ENCODE measurements at regions not wholly inside any gene's neighbourhood (a gene's known extent, or its start where the extent isn't known, plus 50 kb on each side); places are given as distances from the start of the nearest gene placed in this dataset.

DNA sequence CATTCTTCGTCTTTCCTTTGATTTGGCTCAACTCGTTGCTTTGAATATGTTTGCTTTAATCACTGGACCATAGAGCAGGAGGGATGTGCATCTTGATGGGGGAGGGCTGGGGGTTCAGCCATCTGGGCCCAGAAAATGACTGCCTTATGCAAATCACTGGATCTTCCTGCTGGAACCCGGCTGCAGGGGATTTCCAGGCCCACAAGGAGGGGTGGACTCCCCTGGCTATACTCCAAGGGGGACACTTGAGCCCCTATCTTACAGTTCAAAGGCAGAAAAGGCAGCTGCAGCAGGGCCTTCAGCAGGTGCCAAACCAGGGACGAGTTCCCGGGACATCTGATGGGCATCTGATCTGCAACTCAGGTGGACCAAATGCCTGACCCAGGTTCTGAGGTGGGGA is 122.5 kb downstream of the DICER1 start:
- DNase-seq (ENCODE audit: low read depth), result no peak

DNA sequence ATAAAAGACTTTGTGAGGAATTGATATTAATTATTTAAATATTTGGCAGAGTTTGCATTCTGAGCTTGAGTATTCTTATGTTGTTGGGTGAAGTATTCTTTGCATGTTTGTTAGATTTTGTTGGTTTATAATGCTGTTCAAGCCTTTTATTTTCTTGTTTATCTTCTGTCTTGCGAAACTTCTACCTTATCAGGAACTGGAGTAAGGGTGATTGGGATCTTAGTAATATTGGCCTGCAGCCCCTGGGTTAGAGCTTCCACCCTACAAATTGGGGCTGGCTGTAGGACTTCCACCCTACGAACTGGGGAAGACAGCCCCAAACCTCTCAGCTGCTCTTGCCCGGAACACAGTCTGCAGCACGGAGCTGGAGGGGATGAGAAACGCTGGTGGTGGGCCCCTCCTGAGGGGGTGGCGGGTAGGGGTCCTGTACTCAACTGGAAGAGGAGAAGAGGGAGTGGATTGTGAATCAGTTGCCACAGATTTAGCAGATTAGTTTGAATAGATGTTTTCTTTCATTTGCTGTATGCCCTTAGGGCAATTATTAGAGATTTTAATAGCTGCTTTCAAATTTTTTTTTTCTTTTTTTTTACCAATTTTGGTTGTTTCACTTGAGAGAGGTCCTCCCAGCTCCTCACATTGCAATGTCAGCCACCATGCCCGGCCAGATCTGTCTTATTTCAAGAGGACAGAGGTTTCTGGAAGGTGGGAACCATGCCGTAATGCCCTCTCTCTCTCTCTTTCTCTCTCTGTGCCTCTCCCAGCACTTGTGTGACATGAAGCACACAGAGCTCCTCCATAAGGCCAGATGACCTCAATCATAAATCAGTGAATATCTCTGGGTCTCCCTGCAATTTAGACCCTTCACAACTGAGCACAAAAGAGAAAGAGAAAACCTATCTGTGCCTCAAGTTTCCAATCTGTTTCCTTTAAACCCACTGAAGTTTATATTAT is 123.4 kb downstream of the DICER1 start:
- no peak for DNase-seq (ENCODE audit: low read depth)

DNA sequence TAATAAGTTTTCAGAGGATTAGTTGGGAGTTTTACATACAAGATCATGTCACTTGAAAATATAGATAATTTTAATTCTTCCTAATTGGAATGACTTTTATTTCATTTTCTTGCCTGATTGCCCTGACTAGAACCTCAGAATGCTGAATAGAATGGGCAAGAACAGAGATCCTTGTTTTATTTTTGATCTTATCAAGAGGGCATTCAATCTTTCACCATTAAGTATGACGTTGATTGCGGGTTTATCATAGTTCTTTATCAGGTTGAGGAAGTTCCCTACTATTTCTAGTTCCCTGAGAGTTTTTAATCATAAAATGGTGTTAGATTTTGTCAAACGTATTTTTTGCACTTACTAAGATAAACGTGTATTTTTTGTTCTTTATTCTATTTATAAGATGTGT is 124.3 kb downstream of the DICER1 start:
- no peak for DNase-seq (ENCODE audit: low read depth)

DNA sequence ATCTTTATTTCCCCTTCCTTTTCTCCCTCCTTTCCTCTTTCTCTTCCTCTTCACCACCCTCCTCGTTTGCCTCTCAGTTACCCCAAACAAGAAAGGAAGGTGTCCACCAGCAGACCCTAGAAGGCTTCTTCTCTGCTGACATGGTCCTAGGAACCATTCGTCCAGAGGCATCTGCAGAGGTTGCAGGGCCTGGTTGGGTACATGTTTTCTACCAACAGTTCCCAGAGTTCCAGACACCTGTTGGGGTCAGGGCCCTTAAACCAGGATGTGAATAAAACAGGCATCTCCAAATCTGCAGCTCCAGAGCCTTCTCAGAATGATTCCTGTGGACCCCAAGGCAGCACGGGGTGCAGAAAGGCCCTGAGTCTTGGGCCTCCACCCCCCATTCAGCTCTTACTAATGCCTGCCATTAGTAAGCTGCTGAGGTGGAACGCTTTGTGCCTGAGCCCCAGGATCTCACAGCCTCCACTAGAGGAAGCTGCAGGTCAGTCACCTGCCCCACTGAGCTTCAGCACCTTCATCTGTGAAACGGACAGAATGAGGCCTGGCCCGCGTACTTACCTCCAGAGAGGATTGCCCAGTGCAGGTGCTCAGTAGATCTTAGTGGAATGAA is 130.4 kb downstream of the DICER1 start:
- no peak for DNase-seq (ENCODE audit: low read depth)

DNA sequence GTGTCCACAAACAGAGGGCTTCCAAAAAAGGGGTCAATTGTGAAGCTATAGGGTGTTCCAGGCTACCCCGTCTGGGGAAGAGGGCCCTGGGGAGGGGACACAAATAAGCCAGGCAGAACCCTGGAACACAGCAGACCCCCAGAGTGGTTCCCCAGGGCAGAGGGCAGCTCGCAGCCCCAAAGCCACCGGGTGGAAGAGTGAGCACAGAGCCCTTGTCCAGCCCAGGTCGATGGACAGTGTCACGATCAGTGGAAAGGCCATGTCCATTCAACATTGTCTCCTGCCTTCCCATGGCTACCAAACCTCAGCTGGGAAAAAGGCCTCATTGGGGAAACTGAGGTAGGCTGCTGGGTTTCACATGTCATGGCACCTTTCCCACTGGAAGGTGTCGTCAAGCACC is 131.4 kb downstream of the DICER1 start:
- no peak for DNase-seq (ENCODE audit: low read depth)

DNA sequence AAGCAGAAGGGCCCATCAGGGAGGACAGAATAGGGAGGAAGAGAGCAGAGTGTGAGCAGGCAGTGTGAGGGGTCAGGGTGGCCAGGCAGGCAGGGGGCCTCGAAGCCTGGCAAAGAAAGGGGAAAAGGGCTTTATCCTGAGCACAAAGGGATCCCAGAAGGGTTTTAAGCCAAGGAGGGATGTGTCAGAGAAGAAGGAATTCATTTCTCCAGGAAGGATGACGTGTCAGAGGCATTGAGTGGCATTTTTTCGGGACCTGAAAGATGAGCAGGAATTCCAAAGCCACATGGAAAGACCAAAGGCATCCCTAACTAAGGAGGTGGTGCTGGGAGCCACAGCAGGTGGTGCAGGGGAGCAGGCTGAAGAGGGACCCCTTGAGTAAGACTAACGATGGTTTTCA is 132.1 kb downstream of the DICER1 start:
- peak; percentile 16 for DNase-seq (ENCODE audit: low read depth)

DNA sequence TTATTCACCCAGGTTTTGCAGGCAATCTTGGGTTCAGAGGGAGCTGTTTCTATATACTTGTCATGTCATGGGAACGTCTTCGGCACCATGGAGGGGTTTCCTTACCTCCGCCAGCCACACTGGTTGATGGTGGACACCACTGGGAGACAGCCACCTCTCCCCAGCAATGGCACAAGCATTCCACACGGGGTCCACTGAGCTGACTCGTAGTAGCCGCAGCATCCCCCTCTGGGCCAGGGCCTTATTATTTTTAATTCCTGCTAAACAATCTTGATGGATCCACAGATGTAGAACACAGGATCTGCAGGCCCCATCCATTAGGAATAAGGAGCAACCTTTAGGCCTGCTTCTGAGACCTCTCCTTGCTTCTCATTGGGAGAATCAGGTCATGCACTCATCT is 132.9 kb downstream of the DICER1 start:
- DNase-seq (ENCODE audit: low read depth), result no peak

DNA sequence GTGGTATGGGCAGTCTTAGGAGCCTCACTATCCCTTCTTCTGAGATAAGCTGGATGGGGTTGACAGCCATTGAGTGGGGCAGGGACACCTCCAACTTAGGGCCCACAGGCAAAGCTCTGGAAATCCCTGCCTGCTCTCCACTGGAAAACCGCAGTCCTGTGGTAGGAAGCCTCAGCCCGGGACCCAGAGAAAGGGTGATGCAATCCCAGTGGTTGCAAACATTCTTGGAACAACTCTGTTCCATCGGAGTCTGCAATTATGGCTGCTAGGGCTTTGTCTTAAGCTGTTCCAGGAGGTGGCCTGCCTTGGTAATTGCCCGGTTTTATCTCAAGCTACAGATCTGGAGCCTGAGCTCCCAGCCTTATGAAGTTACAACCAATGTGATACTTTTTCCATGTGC is 133.4 kb downstream of the DICER1 start:
- DNase-seq (ENCODE audit: low read depth), result peak; percentile 50

DNA sequence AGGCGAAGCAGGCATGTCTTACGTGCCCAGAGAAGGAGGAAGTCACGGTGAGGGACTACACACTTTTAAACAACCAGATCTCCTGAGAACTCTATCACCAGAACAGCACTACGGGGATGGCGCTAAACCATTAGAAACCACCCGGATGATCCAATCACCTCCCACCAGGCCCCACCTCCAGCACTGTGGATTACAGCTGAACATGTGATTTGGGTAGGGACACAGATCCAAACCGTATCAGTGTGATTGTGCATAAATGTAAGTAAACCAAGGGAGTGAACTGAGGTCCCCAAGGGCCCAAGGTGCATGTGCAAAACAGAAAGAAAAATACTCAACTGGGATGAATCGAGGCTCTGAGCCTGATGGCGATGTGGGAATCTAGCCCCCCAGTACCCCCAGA is 134.2 kb downstream of the DICER1 start:
- DNase-seq (ENCODE audit: low read depth), result no peak

DNA sequence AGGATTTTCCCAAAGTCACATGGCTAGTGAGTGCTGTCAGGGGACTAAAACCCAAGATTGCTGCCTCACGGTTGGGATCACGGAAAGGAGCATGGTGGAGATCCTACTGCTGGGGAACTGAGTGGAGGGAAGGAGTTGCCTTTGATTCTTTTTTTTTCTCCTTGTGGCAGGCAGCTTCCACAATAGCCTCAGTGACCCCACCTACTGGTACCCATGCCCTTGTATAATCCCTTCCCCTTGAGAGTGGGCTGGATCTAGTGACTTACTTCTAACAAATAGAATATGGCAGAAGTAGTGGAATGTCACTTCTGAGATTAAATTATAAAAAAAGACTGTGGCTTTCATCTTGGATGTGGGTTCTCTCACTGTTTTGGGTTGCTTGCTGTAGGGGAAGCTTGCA is 135.7 kb downstream of the DICER1 start:
- no peak for DNase-seq (ENCODE audit: low read depth)

DNA sequence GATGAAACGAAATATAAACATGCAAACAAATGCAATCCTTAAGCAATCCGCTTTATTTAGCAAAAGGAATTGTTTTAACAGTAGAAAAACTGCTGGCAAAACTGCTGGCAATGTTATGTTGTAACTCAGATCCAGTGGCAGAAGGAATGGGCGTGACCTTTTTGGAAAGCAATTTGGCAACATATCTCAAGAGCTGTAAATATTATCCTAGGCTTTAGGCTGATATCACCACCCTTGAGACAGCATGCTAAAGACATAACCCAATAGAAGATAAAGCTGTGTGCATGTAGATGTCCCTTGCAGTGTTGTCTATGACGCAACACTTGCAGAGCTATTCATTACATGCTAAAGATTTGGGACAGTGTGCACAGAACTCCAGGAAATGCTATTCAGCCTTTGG is 138.5 kb downstream of the DICER1 start:
- no peak for DNase-seq (ENCODE audit: low read depth)

DNA sequence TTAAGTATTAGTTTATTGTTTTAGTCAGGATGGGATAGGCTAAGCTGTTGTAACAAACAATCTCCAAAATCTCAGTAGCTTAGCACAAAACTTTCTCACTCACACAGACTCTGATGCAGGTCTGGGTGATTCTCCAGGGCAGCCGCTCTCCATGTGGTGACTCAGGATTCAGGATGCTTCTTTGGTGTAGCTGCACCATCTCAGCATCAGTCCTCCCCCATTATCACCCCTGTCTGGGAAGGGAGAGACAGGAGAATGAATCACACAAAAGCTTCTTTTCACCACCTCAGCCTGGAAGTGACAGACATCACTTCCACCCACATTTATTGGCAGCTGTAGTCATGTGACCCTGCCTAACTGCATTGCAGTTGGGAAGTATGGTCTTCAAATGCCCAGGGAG is 142.3 kb downstream of the DICER1 start:
- peak; percentile 1 for DNase-seq (ENCODE audit: low read depth)

DNA sequence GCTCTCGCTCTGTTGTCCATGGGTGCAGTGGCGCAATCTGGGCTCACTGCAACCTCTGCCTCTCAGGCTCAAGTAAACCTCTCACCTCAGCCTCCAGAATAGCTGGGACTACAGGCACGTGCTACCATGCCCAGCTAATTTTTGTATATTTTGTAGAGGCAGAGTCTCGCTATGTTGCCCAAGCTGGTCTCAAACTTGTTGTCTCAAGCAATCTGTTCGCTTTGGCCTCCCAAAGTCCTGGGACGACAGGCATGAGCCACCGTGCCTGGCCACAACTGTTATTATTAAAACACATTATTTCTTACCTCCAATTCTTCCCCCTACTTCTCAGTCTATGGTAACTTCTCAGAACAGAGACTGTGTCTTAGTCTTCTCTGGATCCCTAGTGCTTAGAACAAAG is 143.3 kb downstream of the DICER1 start:
- no peak for DNase-seq (ENCODE audit: low read depth)

DNA sequence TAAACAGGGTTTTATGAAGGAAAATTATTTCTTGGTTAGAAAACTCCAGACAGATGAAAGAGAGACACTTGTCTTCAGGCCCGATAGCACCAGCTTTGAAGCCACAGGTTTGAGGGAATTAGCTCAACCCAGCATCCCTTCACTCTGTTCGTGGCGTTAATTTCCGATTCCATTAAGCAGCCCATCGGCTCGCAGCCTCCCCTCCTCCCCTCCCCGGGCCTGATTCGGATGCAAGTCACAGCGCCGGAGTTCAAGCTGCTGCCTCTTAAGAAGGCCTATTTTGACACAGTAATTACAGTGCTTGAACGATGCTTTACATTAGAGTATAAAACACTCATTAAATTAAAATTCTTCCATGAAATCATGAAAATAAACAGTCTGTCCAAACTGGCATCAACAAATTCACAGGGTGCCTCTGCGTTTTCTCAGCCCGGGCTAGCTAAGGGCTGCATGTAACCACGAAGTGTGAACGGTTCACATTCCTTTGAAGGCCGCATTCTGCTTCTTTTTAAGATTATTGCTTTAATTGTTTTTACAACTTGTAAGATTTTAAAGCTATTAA is 145.8 kb downstream of the DICER1 start:
- no peak for DNase-seq (ENCODE audit: low read depth)

DNA sequence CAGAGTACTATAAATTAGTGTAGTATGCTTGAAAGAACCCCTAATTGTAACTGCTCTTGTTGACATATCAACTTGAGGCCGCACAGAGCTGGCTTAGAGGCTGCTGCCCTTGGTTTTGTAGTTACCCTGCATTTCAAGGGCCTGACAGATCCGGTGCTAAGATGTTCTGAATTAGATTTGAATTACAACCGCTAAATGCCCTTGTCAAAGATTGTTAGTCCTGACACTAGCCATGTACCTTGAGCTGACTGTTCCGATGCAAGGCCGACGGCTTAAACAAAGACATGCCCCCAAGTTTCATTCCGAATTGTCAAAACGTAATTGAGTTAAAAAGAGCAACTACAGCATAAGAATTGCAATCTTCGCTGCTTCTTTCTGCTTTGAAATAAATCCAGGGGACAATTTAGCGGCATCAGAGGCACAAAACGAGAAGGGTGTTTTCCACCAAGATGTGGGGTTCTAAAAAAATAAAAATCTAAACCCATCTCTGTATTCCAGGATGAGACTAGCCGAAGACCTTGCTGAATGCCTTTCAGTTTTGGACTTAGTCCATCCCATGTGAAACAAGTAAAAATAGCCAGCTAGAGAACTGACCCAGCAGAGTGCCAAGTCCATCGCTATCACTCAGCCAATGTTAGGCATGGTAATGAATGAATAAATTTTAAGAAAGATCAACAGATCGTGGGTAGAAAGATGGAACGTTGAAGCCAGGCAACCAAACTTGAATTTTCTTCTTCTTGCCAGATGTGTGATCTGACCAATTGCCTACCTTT is 148.7 kb downstream of the DICER1 start:
- DNase-seq (ENCODE audit: low read depth), result no peak

DNA sequence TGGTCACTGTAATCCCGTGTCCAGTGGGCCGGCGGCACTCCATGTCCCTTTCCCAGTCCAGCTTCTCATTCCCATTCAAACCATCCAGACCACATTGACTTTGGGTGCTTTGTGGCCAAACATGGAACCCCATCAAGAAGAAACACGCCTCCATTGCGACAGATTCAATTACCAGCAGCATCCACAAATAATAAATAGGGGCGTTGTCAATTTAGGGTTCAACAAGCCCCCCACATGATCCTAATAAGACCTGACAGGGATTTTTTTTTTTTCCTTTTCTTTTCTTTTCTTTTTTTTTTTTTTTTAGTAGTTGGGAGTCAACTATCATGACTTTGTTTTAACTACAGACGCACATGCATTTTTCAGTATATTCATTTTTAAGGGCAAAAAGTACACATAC is 149.4 kb downstream of the DICER1 start:
- no peak for DNase-seq (ENCODE audit: low read depth)

DNA sequence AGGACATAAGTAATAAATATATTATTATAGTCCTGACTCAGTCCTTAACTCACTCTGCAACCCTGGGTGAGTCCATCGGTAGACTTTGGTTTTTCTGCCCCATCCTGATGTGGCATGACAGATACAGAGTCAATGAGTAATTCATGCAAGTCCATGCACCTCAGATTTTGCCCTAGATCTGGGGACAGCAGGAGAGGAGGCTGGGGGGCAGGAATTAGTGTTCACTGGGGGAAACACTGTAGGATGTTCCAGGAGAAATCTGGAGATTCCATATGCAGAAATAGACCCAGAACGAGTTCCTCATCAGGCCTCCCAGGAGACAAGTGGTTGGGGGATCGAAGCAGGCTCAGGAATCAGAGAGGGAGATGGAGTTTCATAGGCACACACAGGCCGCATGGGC is 150.8 kb downstream of the DICER1 start:
- DNase-seq (ENCODE audit: low read depth), result no peak

DNA sequence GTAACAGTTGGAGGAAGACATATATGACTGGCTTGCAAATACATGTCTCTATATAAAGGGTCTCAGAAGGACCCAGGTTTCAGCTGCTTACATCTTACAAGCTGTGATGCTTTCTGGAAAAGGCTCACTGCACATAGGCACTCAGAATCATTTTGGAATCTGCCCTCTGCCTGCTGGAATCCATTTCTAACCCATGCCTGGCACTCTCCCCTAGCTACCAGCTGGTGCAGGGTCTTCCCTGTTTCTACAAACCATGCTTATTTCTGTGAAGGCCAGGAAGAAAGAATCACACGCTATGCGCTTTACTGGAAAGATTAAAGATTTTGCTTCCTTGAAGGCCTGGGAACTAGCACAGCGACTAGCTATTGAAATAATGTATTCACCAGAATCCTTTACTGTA is 151.3 kb downstream of the DICER1 start:
- no peak for DNase-seq (ENCODE audit: low read depth)

DNA sequence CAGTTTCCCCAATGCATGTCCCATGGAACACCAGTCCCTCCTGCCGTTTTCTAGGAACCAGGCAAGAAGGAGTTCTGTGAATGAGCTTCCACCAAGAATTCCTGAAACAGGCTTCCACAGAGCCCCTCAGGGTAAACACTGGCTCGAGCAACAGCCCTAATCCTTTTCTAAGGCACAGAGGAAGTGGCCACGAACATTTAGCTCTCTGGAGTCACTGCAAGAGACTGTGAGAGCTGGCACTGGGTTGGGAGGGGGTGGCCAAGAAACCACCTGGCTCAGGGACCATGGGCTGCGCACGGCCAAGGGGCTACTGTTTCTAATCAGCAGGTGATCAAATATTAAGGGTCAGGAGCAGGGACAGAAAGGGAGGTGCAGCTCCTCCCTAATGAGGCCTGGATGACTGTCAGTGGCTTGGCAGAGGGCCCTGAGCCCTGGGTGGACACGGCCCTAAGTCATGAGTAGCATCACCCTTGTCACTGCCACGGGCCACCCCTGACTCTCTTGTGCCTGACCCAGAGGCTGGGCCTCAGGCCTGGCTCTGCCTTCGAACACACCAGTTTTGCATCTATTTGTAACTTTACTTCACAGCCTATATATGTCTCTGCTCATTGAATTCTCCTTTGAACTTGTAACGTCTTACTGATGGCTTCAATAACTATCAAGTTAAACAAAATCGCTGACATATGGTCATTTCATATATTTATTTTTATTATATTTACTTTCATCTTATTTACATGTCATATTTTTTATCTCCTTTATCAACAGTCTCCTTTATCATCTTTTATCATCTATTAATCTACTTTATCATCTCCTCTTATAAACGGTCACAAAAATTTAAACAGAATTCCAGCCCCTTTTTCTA is 154.0 kb downstream of the DICER1 start:
- DNase-seq (ENCODE audit: low read depth), result no peak

DNA sequence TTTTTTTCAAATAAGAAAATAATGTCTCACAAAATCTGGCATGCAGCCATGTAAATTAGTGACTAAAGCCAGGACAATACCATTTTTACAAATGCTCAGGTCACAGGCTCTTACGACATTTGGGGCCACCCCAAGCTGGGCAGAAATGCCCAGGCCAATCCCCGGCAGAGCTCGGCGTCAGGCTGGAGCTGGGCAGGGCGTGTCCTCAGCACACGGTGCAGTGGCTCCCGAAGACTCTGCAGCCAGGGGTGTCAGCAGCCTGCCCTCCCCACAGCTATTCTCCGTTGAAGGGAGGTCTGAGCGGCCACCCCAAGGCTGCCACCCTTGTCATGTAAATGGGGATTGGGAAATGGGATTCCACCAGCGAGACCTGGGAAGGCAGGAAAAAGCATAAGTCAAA is 158.6 kb downstream of the DICER1 start:
- DNase-seq (ENCODE audit: low read depth), result no peak

DNA sequence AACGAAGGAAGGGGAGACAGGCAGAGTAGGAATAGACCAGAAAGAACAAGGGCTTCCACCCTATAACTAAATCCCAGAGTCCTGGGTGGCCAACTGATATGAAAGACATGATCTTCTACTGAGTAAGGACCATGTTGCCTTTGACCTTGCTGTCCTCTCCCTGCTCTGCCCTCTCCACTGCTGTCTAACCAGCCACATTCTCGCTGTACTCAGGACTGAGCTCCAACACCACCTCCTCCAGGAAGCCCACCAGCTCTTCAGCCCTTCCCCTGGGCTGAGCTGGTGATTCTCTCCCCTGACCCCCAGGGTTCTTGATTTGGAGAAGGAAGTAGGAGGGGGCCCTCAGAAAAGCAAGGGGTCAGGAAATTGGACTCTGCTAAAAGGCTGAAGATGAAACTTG is 159.2 kb downstream of the DICER1 start:
- no peak for DNase-seq (ENCODE audit: low read depth)

All from M059J (cell line).